ENCODE measurements at regions not wholly inside any gene's neighbourhood (a gene's known extent, or its start where the extent isn't known, plus 50 kb on each side); places are given as distances from the start of the nearest gene placed in this dataset.

DNA sequence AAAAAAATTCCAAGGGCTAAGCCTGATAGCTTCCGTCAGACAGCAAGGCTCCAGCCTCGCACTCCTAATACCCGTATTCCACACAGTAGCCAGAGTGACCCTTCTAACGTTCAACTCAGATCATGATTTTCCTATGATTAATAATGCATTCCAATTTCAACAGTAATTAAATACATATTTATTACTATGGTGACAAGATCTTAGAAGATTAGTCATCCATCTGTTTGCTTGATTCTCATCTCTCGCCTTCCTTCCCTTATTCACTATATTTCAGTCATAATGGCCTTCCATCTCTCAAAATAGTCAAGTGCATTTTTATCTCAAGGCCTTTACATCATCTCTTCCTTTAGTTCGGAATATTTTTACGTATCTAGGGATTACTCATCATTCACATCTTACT lies 621.2 kb upstream of the SPRY2 start:
- Histone ChIP-seq H2AK5ac (ENCODE audit: low read depth, low read length) (no peak overlapping the region), H3K9ac (ENCODE audit: low read depth, low read length) (no peak overlapping the region), H3K79me1 (ENCODE audit: low read depth in 1 of 2, low read length in 2 of 2) (no peaks in the 10 kb centered on the region), H3K4ac (ENCODE audit: low read depth, low read length) (no peak overlapping the region), H2AFZ (replicated peaks; ENCODE audit: low read length, poor library complexity) (no peak overlapping the region), H4K91ac (ENCODE audit: insufficient read depth, low read depth, low read length) (no peak overlapping the region), H4K5ac (ENCODE audit: low read depth, low read length) (no peak overlapping the region), H3K27me3 (ENCODE audit: control insufficient read depth, insufficient read depth, low read length) (no peaks in the 10 kb centered on the region), H3K23ac (ENCODE audit: low read depth, low read length) (no peak overlapping the region), H2BK120ac (ENCODE audit: low read depth, low read length) (no peak overlapping the region), H3K9me1 (ENCODE audit: insufficient read depth, low read length) (no peaks in the 10 kb centered on the region), H3K14ac (replicated peaks; ENCODE audit: low read depth, low read length) (no peak overlapping the region), H3K36me3 (ENCODE audit: control insufficient read depth, insufficient read depth, low read length) (no peaks in the 10 kb centered on the region), H2BK20ac (ENCODE audit: low read depth, low read length) (no peak overlapping the region), H3K27ac (ENCODE audit: insufficient read depth, low read length) (no peak overlapping the region), H3K4me1 (ENCODE audit: control insufficient read depth, insufficient read depth, low read length) (no peaks in the 10 kb centered on the region), H2AK9ac (replicated peaks; ENCODE audit: low read depth, low read length, poor library complexity) (no peak overlapping the region), H3K18ac (ENCODE audit: low read depth, low read length) (no peak overlapping the region), H3K56ac (ENCODE audit: extremely low read depth, insufficient read depth, low read length) (no peak overlapping the region), H4K8ac (ENCODE audit: low read depth in 2 of 2, low read length in 2 of 2) (no peak overlapping the region), H3K4me2 (ENCODE audit: low read depth, low read length) (no peak overlapping the region), H3K9me3 (ENCODE audit: control insufficient read depth, insufficient read depth, low read length) (no peaks in the 10 kb centered on the region), H2BK15ac (ENCODE audit: low read depth, low read length) (no peak overlapping the region), H2BK5ac (ENCODE audit: low read depth, low read length, poor library complexity, severe bottlenecking) (no peak overlapping the region), H3K4me3 (ENCODE audit: insufficient read depth, low read depth, low read length) (no peak overlapping the region), H4K20me1 (ENCODE audit: insufficient read depth, low read length) (no peaks in the 10 kb centered on the region)
- dilution Hi-C loops (cut with HindIII; ENCODE audit: low sequenced_read_pairs, unreplicated experiment): no loop called here
- in situ Hi-C loops (cut with MboI; ENCODE audit: low sequenced_read_pairs): no loop called here
- no TSS peak for BruUV-seq (replicated peaks)
- ChIA-PET CTCF (no interaction called here), POLR2A (ENCODE audit: unreplicated experiment) (no interaction called here)
- no peak for DNase-seq
- TF ChIP-seq FOS (IDR thresholded peaks at IDR 0.05; ENCODE audit: low read depth, low read length): no peak
- no peak for TF ChIP-seq MXI1 (IDR thresholded peaks at IDR 0.05; ENCODE audit: borderline replicate concordance, low read depth, low read length)
- TF ChIP-seq RFX5 (IDR thresholded peaks at IDR 0.05; ENCODE audit: low read depth, low read length): no peak
- TF ChIP-seq CEBPB (IDR thresholded peaks at IDR 0.05; ENCODE audit: low read depth, low read length): no peak
- TF ChIP-seq POLR2A (IDR thresholded peaks at IDR 0.05; ENCODE audit: low read depth, low read length): no peak
- no peak for TF ChIP-seq RAD21 (IDR thresholded peaks at IDR 0.05; ENCODE audit: low read length)
- TF ChIP-seq, protein P1, sequence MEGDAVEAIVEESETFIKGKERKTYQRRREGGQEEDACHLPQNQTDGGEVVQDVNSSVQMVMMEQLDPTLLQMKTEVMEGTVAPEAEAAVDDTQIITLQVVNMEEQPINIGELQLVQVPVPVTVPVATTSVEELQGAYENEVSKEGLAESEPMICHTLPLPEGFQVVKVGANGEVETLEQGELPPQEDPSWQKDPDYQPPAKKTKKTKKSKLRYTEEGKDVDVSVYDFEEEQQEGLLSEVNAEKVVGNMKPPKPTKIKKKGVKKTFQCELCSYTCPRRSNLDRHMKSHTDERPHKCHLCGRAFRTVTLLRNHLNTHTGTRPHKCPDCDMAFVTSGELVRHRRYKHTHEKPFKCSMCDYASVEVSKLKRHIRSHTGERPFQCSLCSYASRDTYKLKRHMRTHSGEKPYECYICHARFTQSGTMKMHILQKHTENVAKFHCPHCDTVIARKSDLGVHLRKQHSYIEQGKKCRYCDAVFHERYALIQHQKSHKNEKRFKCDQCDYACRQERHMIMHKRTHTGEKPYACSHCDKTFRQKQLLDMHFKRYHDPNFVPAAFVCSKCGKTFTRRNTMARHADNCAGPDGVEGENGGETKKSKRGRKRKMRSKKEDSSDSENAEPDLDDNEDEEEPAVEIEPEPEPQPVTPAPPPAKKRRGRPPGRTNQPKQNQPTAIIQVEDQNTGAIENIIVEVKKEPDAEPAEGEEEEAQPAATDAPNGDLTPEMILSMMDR (conservative IDR thresholded peaks at IDR 0.05; ENCODE audit: low read depth, low read length): no peak
- no peak for TF ChIP-seq MAFK (IDR thresholded peaks at IDR 0.05; ENCODE audit: low read depth, low read length)
- TF ChIP-seq, protein P2, sequence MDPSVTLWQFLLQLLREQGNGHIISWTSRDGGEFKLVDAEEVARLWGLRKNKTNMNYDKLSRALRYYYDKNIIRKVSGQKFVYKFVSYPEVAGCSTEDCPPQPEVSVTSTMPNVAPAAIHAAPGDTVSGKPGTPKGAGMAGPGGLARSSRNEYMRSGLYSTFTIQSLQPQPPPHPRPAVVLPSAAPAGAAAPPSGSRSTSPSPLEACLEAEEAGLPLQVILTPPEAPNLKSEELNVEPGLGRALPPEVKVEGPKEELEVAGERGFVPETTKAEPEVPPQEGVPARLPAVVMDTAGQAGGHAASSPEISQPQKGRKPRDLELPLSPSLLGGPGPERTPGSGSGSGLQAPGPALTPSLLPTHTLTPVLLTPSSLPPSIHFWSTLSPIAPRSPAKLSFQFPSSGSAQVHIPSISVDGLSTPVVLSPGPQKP (IDR thresholded peaks at IDR 0.05; ENCODE audit: borderline replicate concordance, low read depth, low read length): no peak
- no peak for TF ChIP-seq RCOR1 (IDR thresholded peaks at IDR 0.05; ENCODE audit: insufficient replicate concordance, low read length)
- intact Hi-C loops (cut with micrococcal nuclease): no loop called here
- WGBS, 2 experiments (ENCODE audit: extremely low coverage in 2 of 2, insufficient read length in 1 of 2): no CpG with 5 or more reads among the region's 7 CpGs
- ATAC-seq (ENCODE audit: low read depth): no peak

All from IMR-90 (cell line).